ENCODE measurements at regions not wholly inside any gene's neighbourhood (a gene's known extent, or its start where the extent isn't known, plus 50 kb on each side); places are given as distances from the start of the nearest gene placed in this dataset.

DNA sequence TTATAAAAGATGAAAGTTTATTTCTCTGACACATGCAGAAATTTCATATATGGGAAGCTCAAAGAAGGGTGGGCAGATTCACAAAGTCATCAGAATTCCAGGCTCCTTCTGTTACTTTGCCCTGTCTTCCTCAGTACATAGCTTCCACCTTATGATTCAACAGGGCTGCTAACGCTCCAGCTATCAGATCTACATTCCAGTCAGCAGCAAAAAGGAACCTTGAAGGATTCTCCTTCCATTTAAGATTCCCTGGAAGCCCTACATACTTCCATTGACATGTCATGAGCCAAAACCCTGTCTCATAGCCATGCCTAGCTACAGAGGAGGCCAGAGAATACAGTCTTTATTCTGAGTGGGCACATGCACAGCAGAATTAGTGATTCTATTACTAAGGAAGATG lies 103.3 kb downstream of the NCR2 start:
- Histone ChIP-seq H3K79me2 (ENCODE audit: insufficient read depth) (no peaks in the 10 kb centered on the region), H2AFZ (no peak overlapping the region), H3K9ac (no peak overlapping the region), H3K4me3 (no peak overlapping the region), H4K20me1 (ENCODE audit: insufficient read depth) (no peaks in the 10 kb centered on the region), H3K9me2 (ENCODE audit: insufficient read depth) (no peaks in the 10 kb centered on the region), H3K27ac (no peak overlapping the region), H3K4me2 (ENCODE audit: unreplicated experiment) (no peak overlapping the region), H3F3A (ENCODE audit: insufficient read depth) (no peaks in the 10 kb centered on the region), H3K27me3 (replicated peaks; ENCODE audit: insufficient read depth) (peaks cover 39% of the 10 kb centered on the region), H3K4me1 (ENCODE audit: insufficient read depth) (no peaks in the 10 kb centered on the region), H3K9me3 (ENCODE audit: low read depth) (no peaks in the 10 kb centered on the region), H3K36me3 (ENCODE audit: low read depth) (no peaks in the 10 kb centered on the region)
- TF ChIP-seq EZH2 (IDR thresholded peaks at IDR 0.05; ENCODE audit: insufficient read depth, poor library complexity, severe bottlenecking) (no peak), EZH2phosphoT487 (IDR thresholded peaks at IDR 0.05; ENCODE audit: insufficient read depth, low read depth) (no peak)
- in situ Hi-C loops (cut with MboI): no loop called here
- DNase-seq: no peak
- 67 to 74% methylated on average over 1 of the region's 1 CpG for WGBS, 2 experiments (ENCODE audit: low coverage in 1 of 2, low lambda C conversion rate in 2 of 2, missing lambda C conversion rate in 2 of 2)

- H4K20me1 ChIP-seq (ENCODE audit: insufficient read depth): no peaks in the 10 kb centered on the region
- peaks cover 43% of the 10 kb centered on the region for H3K27me3 ChIP-seq (replicated peaks; ENCODE audit: insufficient read depth)
- no peak overlapping the region for H3K4me2 ChIP-seq (ENCODE audit: unreplicated experiment)
Observed at GRCh38 chr6:41439524-41440418, 104.4 kb downstream of the NCR2 start.

GRCh38 chr6:41440958-41441357 lies 105.2 kb upstream of the FOXP4 start:
- H3K36me3 ChIP-seq (ENCODE audit: low read depth): no peaks in the 10 kb centered on the region
- H3K4me3 ChIP-seq: no peak overlapping the region
- H3F3A ChIP-seq (ENCODE audit: insufficient read depth): no peaks in the 10 kb centered on the region
- no peak overlapping the region for H2AFZ ChIP-seq
- no peaks in the 10 kb centered on the region for H3K9me2 ChIP-seq (ENCODE audit: insufficient read depth)
- no peaks in the 10 kb centered on the region for H3K79me2 ChIP-seq (ENCODE audit: insufficient read depth)
- no peak for DNase-seq
- H3K9ac ChIP-seq: no peak overlapping the region
- no peak overlapping the region for H3K27ac ChIP-seq
- H4K20me1 ChIP-seq (ENCODE audit: insufficient read depth): no peaks in the 10 kb centered on the region
- no peaks in the 10 kb centered on the region for H3K4me1 ChIP-seq (ENCODE audit: insufficient read depth)
- H3K27me3 ChIP-seq (replicated peaks; ENCODE audit: insufficient read depth): peaks cover 50% of the 10 kb centered on the region
- H3K4me2 ChIP-seq (ENCODE audit: unreplicated experiment): no peak overlapping the region
- H3K9me3 ChIP-seq (ENCODE audit: low read depth): no peaks in the 10 kb centered on the region
- no peak for TF ChIP-seq EZH2 (IDR thresholded peaks at IDR 0.05; ENCODE audit: insufficient read depth, poor library complexity, severe bottlenecking)
- WGBS, 2 experiments (ENCODE audit: low coverage in 1 of 2, low lambda C conversion rate in 2 of 2, missing lambda C conversion rate in 2 of 2): 68 to 80% methylated on average over 6 of the region's 6 CpGs
- in situ Hi-C loops (cut with MboI): no loop called here

More at GRCh38 chr6:41439524-41440418, 104.4 kb downstream of the NCR2 start:
- Histone ChIP-seq H3F3A (ENCODE audit: insufficient read depth) (no peaks in the 10 kb centered on the region), H3K79me2 (ENCODE audit: insufficient read depth) (no peaks in the 10 kb centered on the region), H2AFZ (no peak overlapping the region), H3K36me3 (ENCODE audit: low read depth) (no peaks in the 10 kb centered on the region), H3K9ac (no peak overlapping the region), H3K9me3 (ENCODE audit: low read depth) (no peaks in the 10 kb centered on the region), H3K4me1 (ENCODE audit: insufficient read depth) (no peaks in the 10 kb centered on the region), H3K9me2 (ENCODE audit: insufficient read depth) (no peaks in the 10 kb centered on the region), H3K27ac (no peak overlapping the region), H3K4me3 (no peak overlapping the region)
- TF ChIP-seq EZH2 (IDR thresholded peaks at IDR 0.05; ENCODE audit: insufficient read depth, poor library complexity, severe bottlenecking) (no peak), EZH2phosphoT487 (IDR thresholded peaks at IDR 0.05; ENCODE audit: insufficient read depth, low read depth) (no peak)
- in situ Hi-C loops (cut with MboI): no loop called here
- no peak for DNase-seq
- WGBS, 2 experiments (ENCODE audit: low coverage in 1 of 2, low lambda C conversion rate in 2 of 2, missing lambda C conversion rate in 2 of 2): 43 to 51% methylated on average over 8 of the region's 8 CpGs

GRCh38 chr6:41441598-41442351 lies 104.4 kb upstream of the FOXP4 start:
- Histone ChIP-seq H3K36me3 (ENCODE audit: low read depth) (no peaks in the 10 kb centered on the region), H2AFZ (no peak overlapping the region), H4K20me1 (ENCODE audit: insufficient read depth) (no peaks in the 10 kb centered on the region), H3K4me3 (no peak overlapping the region), H3K9ac (no peak overlapping the region), H3K4me2 (ENCODE audit: unreplicated experiment) (no peak overlapping the region), H3K4me1 (ENCODE audit: insufficient read depth) (no peaks in the 10 kb centered on the region), H3K9me3 (ENCODE audit: low read depth) (no peaks in the 10 kb centered on the region), H3K27me3 (replicated peaks; ENCODE audit: insufficient read depth) (peaks cover 47% of the 10 kb centered on the region), H3K79me2 (ENCODE audit: insufficient read depth) (no peaks in the 10 kb centered on the region), H3K27ac (no peak overlapping the region), H3F3A (ENCODE audit: insufficient read depth) (no peaks in the 10 kb centered on the region), H3K9me2 (ENCODE audit: insufficient read depth) (no peaks in the 10 kb centered on the region)
- WGBS, 2 experiments (ENCODE audit: low coverage in 1 of 2, low lambda C conversion rate in 2 of 2, missing lambda C conversion rate in 2 of 2): 82 to 94% methylated on average over 7 to 9 of the region's 9 CpGs
- no peak for DNase-seq
- in situ Hi-C loops (cut with MboI): no loop called here
- TF ChIP-seq EZH2phosphoT487 (IDR thresholded peaks at IDR 0.05; ENCODE audit: insufficient read depth, low read depth): no peak
- TF ChIP-seq EZH2 (IDR thresholded peaks at IDR 0.05; ENCODE audit: insufficient read depth, poor library complexity, severe bottlenecking): no peak
